Muscle of back (tissue), 3 donors: ENCODE measurements at regions not wholly inside any gene's neighbourhood (a gene's known extent, or its start where the extent isn't known, plus 50 kb on each side); places are given as distances from the start of the nearest gene placed in this dataset.
"Not testable (repeated sequence)": the region's sequence is repeated elsewhere in the genome, so short reads cannot be mapped to it uniquely, and the experiment has no call there.

ENCODE experiments used
- DNase-seq, 3 donors: peaks; one replicate each; pipeline versions ENCODE4 v3.0.0 to v3.0.0-alpha.2; 2013

- DNase-seq, result no peak
Measured at GRCh38 chr3:166663194-166663593, 716.9 kb downstream of the ZBBX start.

DNA sequence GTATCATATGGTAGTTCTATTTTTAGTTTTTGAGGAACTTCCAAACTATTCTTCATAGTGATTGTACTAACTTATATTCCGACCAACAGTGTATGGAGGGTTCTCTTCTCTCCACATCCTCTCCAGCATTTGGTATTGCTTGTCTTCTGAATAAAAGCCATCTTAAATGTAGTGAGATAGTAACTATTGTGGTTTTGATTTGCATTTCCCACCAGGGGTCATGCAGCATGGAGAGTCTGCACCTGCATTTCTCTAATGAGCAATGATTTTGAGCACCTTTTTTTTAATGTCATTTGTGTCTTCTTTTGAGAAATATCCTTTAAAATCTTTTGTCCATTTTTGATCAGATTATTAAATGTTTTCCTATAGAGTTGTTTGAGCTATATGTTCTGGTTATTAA, 718.5 kb downstream of the ZBBX start:
- no peak for DNase-seq

- no peak for DNase-seq
Measured at GRCh38 chr3:166660962-166661361, 719.1 kb downstream of the ZBBX start.

- no peak for DNase-seq
Measured at GRCh38 chr3:166637984-166638530, 742.0 kb downstream of the ZBBX start.

DNA sequence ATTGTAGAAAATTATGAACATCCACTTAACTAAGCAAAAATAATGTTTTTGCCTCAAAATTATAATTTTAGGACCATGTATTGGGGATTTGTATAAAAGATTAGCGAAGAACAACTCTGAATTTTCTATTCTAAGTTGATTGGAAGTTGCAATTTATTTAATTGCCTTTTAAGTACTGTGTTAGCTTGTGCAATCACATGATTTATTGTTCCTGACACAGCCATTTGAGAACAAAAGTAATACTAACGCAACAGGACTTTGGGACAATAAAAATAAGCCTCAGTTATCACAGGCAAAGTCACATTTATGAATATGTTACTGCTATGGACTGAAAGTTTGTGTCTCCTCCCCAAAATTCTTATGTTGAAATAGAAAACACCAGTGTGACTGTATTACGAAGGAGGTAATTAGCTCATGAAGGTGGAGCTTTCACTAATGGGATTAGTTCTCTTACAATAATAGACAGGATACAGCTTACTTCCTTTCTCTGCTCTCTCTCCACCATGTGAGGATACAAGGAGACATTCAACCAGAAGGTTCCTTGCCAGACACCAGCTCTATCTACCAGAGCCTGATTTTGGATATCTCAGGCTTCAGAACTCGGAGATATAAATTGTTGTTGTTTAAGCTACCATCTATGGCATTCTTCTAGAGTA, 745.9 kb downstream of the ZBBX start:
- DNase-seq, result no peak

DNA sequence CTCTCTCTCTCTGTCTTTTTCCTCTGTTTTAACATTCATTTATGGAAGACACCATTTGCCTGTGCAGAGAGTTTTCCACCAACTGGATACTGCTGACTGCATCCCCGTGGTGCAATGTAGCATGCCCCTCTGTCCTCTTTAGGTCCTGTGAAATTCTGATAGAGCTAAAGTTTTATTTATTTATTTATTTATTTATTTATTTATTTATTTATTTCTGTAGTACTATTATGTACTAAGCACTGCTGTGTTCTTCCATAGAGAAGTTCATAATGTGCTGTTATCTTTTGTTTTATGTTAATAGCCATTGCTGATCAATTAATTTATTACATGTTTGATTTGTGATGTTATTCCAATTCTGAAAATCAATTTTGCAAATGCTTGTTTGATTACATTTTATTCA, 749.9 kb downstream of the ZBBX start:
- no peak for DNase-seq

DNA sequence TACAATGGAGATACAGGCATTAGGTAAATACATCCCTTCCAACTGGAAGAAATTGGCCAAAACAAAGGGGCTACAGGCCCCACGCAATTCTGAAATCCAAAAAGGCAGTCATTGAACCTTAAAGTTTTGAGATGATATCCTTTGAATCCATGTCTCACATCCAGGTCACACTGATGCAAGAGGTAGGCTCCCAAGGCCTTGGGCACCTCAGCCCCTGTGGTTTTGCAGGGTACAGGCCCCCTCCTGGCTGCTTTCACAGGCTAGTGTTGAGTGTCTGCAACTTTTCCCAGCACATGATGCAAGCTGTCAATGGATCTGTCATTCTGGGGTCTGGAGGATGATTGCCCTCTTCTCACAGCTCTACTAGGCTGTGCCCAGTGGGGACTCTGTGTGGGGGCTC, 766.7 kb downstream of the ZBBX start:
- DNase-seq, result no peak

GRCh38 chr3:166612761-166613160, 767.3 kb downstream of the ZBBX start:
- DNase-seq, result not testable (repeated sequence)

DNA sequence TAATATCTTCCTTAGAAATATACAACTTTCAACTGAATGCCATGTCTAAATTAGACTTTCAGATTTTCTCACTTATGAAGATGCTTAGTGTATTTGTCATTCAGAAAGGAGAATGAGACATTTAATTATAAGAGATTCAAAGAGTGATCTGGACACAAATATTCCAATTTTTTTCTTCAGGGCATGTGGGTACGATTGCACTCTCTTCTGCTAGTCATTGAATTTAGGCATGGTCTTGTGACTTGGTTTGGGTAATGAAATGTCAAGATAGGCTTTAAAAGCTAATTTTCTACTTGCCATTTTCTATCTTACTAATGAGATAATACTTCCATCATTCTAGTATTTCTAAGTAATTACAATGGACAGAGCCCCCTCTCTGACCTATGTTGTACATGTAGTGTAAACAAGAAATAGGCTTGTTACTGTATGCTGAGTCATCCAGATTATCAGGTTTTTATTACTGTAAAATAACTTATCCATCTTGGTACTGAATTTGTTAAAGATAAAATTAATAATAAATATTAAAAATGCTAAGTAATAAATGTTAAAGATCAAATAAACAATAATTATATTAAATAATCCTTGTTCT, 770.8 kb upstream of the BCHE start:
- DNase-seq, result no peak

- no peak for DNase-seq
Measured at GRCh38 chr3:166606988-166607387, 769.8 kb upstream of the BCHE start.

- no peak for DNase-seq
Measured at GRCh38 chr3:166593776-166594175, 756.6 kb upstream of the BCHE start.

DNA sequence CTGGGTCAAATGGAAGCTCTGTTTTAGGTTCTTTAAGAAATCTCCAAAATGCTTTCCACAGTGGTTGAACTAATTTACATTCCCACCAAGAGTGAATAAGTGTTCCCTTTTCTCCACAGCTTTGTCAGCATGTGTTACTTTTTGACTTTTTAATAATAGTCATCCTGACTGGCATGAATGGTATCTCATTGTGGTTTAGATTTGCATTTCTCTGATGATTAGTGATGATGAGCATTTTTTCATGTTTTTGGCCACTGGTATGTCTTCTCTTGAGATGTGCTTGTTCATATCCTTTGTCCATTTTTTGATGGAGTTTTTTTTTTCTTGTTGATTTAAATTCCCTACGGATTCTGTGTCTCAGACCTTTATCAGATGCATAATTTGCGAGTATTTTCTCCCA, 745.0 kb upstream of the BCHE start:
- DNase-seq, result peak in 1 of 3 donors; percentile 50

- DNase-seq, result no peak
Measured at GRCh38 chr3:166580561-166580960, 743.3 kb upstream of the BCHE start.

DNA sequence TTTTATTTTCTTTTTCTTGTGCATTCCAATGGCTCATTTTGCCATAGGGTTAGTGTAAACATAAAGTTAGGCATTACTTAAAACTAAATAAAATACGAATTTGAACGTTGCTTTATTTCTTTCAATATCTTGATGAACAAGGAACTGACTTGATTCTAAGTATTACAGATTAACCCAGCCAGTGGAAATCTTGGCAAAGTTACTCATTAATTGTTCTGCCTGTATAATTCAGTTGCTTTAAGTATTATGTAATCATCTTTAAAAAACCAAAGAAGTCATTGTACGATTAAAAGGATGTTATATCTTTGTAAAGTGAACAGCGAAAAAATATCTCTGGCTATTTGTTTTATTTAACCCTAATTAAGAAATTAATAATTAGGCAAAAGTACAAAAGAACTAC, 737.9 kb upstream of the BCHE start:
- no peak for DNase-seq

DNA sequence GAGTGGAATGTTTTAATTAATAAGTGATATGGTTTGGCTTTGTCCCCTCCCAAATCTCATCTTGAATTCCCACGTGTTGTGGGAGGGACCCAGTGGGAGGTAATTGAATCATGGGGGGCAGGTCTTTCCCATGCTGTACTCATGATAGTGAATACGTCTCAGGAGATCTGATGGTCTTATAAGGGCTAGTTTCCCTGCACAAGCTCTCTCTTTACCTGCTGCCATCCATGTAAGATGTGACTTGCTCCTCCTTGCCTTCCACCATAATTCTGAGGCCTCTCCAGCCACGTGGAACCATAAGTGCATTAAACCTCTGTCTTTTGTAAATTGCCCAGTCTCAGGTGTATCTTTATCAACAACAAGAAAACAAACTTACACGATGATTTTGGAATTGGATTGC, 734.5 kb upstream of the BCHE start:
- not testable (repeated sequence) for DNase-seq

- DNase-seq, result no peak
Measured at GRCh38 chr3:166570102-166570501, 732.9 kb upstream of the BCHE start.

DNA sequence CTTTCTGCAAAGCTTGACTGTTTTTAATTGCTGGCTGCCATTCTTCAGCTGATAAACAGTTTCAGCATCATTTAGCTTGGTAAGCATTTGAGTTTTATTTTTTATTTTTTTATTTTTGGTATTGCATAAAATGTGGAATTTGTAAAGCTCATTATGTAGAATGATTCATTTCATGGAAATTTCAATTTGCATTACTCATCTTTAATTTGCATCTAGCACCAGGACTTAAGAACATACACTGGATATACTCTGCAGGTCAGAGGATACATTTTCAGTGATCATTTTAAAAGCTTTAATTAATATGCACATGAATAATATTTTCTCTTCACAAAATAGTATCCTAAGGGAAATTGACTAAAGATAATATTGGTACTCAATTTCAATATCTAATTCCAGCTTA, 732.4 kb upstream of the BCHE start:
- DNase-seq, result no peak

DNA sequence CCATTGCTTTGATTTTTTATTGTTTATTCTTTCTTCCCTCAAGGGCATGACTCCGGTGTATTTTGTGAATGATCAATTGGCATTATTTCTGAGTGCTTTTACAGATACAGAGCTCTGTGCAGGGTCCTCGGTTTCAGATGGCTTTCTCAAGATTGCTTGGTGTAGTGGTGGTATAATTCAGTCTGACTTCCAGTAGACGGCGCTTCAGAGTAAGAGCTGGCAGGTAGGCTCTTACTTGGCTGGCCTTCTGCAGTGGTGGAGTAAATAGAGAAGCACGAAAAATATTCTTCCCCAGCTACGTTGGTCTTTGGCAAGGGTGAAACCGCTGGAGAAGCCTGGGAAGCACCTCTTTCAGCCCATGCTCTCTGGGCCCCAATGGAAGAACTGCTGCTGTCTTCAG, 723.0 kb upstream of the BCHE start:
- no peak for DNase-seq

DNA sequence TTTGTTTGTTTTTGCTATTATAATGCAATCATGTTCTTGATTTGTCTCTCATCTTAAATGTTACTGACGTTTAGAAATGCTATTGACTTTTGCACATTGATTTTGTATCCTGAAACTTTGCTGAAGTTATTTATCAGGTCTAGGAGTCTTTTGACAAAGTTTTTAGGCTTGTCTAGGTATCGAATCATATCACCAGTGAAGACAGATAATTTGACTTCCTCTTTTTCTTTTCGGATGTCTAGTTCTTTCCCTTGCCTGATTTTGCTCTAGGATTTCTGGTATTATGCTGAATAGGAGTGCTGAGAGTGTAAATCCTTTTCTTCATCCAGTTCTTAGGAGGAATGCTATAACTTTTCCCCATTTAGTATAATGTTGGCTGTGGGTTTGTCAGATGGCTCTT, 719.7 kb upstream of the BCHE start:
- no peak for DNase-seq

GRCh38 chr3:166554023-166554422, 716.8 kb upstream of the BCHE start:
- no peak for DNase-seq

- DNase-seq, result no peak
Measured at GRCh38 chr3:166533740-166534139, 696.5 kb upstream of the BCHE start.

DNA sequence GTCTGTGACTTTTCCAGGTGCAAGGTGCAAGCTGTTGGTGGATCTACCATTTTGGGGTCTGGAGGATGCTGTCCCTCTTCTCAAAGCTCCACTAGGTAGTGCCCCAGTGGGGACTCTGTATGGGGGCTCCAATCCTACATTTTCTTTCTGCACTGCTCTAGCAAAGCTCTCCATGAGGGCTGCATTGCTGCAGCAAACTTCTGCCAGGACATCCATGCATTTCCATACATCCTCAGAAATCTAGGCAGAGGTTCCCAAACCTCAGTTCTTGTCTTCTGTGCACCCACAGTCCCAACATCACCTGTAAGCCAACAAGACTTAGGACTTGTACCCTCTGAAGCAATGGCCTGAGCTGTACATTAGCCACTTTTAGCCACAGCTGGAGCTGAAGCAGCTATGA, 694.5 kb upstream of the BCHE start:
- DNase-seq, result no peak

DNA sequence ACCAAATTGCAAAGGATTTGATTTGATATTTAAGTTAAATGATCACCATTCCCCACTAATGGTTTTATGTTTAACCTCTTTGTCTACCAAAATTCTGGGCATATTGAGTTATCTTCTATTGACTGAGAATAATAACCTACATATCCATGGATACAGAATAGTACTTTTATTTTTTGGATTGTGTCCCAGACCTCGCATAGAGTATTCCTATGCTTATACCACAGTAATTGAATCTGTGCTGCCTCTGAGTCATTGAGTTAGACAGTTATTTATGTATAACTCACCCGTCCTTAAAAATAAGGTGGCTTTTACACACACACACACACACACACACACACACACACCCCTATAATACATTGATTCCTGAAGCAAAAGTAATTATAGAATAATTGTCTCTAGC, 690.1 kb upstream of the BCHE start:
- peak; percentile 30 to 63 (median 57) for DNase-seq

- DNase-seq, result peak; percentile 8 to 55 (median 10)
Measured at GRCh38 chr3:166526881-166527280, 689.7 kb upstream of the BCHE start.
